Pancreas (tissue), 10 donors: ENCODE measurements at regions not wholly inside any gene's neighbourhood (a gene's known extent, or its start where the extent isn't known, plus 50 kb on each side); places are given as distances from the start of the nearest gene placed in this dataset.
A peak's percentile ranks its signal among the peaks of the same experiment; 100 is the strongest.

Experiments
- ATAC-seq, 4 donors: fragments of 200-7000 bp; cut with Tn5 transposase; one replicate each; pipeline versions ENCODE4 v1.8.0 to v1.9.1; 2020; ENCODE audit warnings: mild to moderate bottlenecking in 4 of 4, moderate library complexity in 4 of 4
- DNase-seq, 6 donors: peaks; one replicate each; pipeline ENCODE4 v3.0.0-alpha.2; 2020
- FAIRE-seq: peaks from 2 replicates; lab custom pipeline; 2012; peaks lifted over from hg19 to GRCh38; lab: Jason Lieb, UNC
- H3K27ac ChIP-seq, 4 donors: fragments of 200-600 bp; sonication (generic); 1 replicate in 3 of 4; 2 replicates in 1 of 4; pipeline versions ENCODE4 v1.5.0 to v1.8.0; 2020
- H3K27me3 ChIP-seq, 4 donors: fragments of 200-600 bp; one replicate each; pipeline ENCODE4 v1.8.0; 2021
- H3K36me3 ChIP-seq, 3 donors: fragments of 200-600 bp; sonication (generic) in 1 of 3; one replicate each; pipeline versions ENCODE4 v1.5.0 to v1.8.0; 2020 to 2021
- H3K4me1 ChIP-seq, 3 donors: fragments of 200-600 bp; one replicate each; pipeline ENCODE4 v1.8.0; 2021
- H3K4me3 ChIP-seq, 4 donors: fragments of 200-600 bp; sonication (generic) in 2 of 4; one replicate each; pipeline versions ENCODE4 v1.5.0 to v1.8.0; 2020 to 2021
- H3K9me3 ChIP-seq, 4 donors: fragments of 200-600 bp; one replicate each; pipeline ENCODE4 v1.8.0; 2021
- WGBS, 2 donors: extraction: QIAGEN DNeasy Blood & Tissue Kit; methylation state at CpG; one replicate each; pipeline ENCODE4 v1.1.7; 2013; 5-methylcytosine and 5-hydroxymethylcytosine counted together
- intact Hi-C, 3 donors: fragments of 100-400 bp; cut with DNase I; formaldehyde crosslinking; loops; one replicate each; pipeline versions ENCODE4 v1.11.1 to v1.14.2; 2022
- TF ChIP-seq, protein P1 (sequence below), 4 donors: fragments of 200-600 bp; sonication (generic) in 3 of 4; IDR thresholded peaks; one replicate each; pipeline versions ENCODE4 v1.5.0 to v1.8.0; 2021; ENCODE audit warnings: antibody characterized with exemption in 4 of 4
- donor health status: healthy with polysubstance abuse.
- donor health status: DM: no; HTN: no; CAD: no; lungs with moderate emphysema.
- donor health status: DM: no; HTN: no; CAD: no.
- donor health status: control.
- donor health status: control.
- donor health status: Bipolar disorder and iron deficiency.
- donor health status: DM: yes; HTN: yes; CAD: no.
- donor health status: DM: no; HTN: no; CAD: no.
- donor health status: DM: no; HTN: no; CAD: no.
- donor health status: DM: yes; HTN: yes; CAD: no.

DNA sequence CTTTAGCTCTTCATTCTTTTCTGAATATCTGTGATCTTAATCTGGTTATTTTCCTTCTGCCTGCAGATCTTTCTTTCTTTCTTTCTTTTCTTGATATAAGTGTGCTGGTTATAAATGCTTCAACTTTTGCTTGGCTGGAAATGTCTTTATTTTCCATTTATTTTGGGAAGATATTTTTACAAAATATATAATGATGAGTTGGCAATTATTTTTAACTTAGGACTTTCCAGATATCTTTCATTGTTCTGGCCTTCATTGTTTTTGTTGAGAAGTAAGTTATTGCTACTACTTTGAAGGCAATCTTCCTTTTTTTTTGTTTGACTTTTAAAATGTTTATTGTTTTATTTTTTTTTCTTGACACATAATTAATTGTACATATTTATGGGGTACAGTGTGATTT lies 75.3 kb downstream of the ZNF503 start:
- Histone ChIP-seq H3K27me3 (no peaks in the 10 kb centered on the region), H3K27ac (no peak overlapping the region), H3K4me1 (no peaks in the 10 kb centered on the region), H3K36me3 (no peaks in the 10 kb centered on the region), H3K9me3 (no peaks in the 10 kb centered on the region), H3K4me3 (no peak overlapping the region)
- no peak for DNase-seq
- TF ChIP-seq, protein P1, sequence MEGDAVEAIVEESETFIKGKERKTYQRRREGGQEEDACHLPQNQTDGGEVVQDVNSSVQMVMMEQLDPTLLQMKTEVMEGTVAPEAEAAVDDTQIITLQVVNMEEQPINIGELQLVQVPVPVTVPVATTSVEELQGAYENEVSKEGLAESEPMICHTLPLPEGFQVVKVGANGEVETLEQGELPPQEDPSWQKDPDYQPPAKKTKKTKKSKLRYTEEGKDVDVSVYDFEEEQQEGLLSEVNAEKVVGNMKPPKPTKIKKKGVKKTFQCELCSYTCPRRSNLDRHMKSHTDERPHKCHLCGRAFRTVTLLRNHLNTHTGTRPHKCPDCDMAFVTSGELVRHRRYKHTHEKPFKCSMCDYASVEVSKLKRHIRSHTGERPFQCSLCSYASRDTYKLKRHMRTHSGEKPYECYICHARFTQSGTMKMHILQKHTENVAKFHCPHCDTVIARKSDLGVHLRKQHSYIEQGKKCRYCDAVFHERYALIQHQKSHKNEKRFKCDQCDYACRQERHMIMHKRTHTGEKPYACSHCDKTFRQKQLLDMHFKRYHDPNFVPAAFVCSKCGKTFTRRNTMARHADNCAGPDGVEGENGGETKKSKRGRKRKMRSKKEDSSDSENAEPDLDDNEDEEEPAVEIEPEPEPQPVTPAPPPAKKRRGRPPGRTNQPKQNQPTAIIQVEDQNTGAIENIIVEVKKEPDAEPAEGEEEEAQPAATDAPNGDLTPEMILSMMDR (IDR thresholded peaks at IDR 0.05), result no peak
- no peak for ATAC-seq
- FAIRE-seq, result no peak
- intact Hi-C loops, result no loop called here

DNA sequence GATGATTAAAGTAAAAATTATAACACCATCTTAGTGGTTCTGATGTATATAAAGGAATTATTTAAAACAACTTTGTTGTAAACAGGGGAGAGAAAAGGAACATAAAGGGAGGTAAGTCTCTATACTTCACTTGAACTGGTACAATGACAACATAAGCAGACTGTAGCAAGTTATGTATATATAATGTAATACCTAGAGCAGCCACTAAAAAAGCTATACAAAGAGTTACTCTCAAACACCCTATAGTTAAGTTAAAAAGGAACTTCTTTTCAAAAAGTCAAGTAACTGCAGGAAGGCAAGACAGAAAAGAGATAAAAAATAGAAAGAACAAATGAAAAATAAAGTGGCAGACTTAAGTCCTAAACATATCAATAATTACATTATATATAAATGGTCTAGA lies 82.3 kb downstream of the ZNF503 start:
- no peaks in the 10 kb centered on the region for H3K4me1 ChIP-seq
- H3K27ac ChIP-seq, result no peak overlapping the region
- no peak overlapping the region for H3K4me3 ChIP-seq
- intact Hi-C loops, result no loop called here
- no peaks in the 10 kb centered on the region for H3K36me3 ChIP-seq
- DNase-seq, result no peak
- TF ChIP-seq, protein P1 (IDR thresholded peaks at IDR 0.05), result no peak
- no peaks in the 10 kb centered on the region for H3K9me3 ChIP-seq
- no peak for FAIRE-seq
- H3K27me3 ChIP-seq, result no peaks in the 10 kb centered on the region
- no peak for ATAC-seq

DNA sequence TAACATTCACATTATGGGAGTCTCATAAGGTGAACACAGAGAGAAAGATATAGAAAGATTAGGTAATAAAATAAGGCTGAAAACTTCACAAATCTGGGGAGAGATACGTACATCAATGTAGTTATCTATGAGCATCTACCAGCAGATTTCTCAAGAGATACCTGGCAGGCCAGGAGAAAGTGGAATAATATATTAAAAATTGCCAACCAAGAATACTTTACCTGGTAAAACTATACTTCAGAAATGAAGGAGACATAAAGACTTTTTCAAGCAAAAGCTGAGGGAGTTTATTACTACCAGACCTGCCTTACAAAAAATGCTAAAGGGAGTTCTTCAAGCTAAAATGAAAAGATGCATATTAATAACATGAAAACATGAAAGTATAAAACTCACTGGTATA lies 78.8 kb upstream of the COMTD1 start:
- no peak overlapping the region for H3K27ac ChIP-seq
- H3K4me3 ChIP-seq, result no peak overlapping the region
- WGBS, 2 donors, result 89 to 95% methylated on average over 1 of the region's 1 CpG
- DNase-seq, result no peak
- H3K27me3 ChIP-seq, result no peaks in the 10 kb centered on the region
- intact Hi-C loops, result no loop called here
- ATAC-seq, result no peak
- no peaks in the 10 kb centered on the region for H3K9me3 ChIP-seq
- H3K4me1 ChIP-seq, result no peaks in the 10 kb centered on the region
- FAIRE-seq, result no peak
- H3K36me3 ChIP-seq, result no peaks in the 10 kb centered on the region
- TF ChIP-seq, protein P1 (IDR thresholded peaks at IDR 0.05), result no peak

DNA sequence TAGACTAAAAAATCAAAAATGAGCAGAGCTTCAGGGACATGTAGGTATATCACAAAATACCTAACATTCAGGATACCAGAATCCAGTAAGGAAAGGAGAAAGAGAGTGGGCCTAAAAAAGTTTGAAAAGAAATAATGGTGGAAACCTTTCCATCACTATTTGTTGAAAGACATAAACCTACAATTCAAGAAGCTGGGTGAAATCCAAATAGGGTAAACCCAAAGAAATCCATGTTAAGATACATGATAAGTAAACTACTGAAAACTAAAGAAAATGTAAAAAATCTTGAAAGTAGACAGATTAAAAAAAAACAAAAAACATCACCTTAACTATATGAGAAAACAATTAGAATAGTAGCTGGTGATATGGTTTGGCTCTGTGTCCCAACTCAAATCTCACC lies 76.7 kb upstream of the COMTD1 start:
- TF ChIP-seq, protein P1 (IDR thresholded peaks at IDR 0.05), result no peak
- no peak overlapping the region for H3K27ac ChIP-seq
- H3K9me3 ChIP-seq, result no peaks in the 10 kb centered on the region
- no peaks in the 10 kb centered on the region for H3K4me1 ChIP-seq
- DNase-seq (no peak), ATAC-seq (no peak), FAIRE-seq (no peak)
- intact Hi-C loops, result no loop called here
- no peak overlapping the region for H3K4me3 ChIP-seq
- no peaks in the 10 kb centered on the region for H3K27me3 ChIP-seq
- H3K36me3 ChIP-seq, result no peaks in the 10 kb centered on the region

DNA sequence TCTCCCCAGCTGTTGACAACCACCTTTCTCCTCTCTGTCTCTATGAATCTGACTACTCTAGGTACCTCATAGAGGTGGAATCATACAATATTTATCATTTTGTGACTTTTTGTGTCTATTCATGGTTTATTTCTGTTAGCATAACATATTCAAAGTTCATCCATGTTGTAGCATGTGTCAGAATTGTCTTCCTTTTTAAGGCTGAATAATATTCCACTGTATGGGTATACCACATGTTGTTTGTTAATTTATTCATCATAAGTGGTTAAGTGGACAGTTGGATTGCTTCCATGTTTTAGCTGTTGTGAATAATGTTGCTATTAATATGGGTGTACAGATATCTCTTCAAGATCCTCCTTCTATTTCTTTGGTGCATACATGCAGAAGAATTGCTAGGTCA lies 69.9 kb upstream of the COMTD1 start:
- intact Hi-C loops, result no loop called here
- Histone ChIP-seq H3K4me3 (no peak overlapping the region), H3K27ac (peak overlapping the region in 2 of 4 donors; percentile 59), H3K36me3 (no peaks in the 10 kb centered on the region), H3K9me3 (no peaks in the 10 kb centered on the region), H3K4me1 (peaks cover 0 to 10% (median 4%) of the 10 kb centered on the region in 3 donors), H3K27me3 (no peaks in the 10 kb centered on the region)
- TF ChIP-seq, protein P1 (IDR thresholded peaks at IDR 0.05), result no peak
- no peak for ATAC-seq
- FAIRE-seq, result no peak
- DNase-seq, result no peak
